GM13977 (cell line): ENCODE measurements at regions not wholly inside any gene's neighbourhood (a gene's known extent, or its start where the extent isn't known, plus 50 kb on each side); places are given as distances from the start of the nearest gene placed in this dataset.

Experiments used
- DNase-seq: peaks from one replicate; pipeline ENCODE4 v3.0.0; 2012; ENCODE audit warnings: low spot score
- in situ Hi-C: fragments of 300-500 bp; cut with MboI; formaldehyde crosslinking; loops from one replicate; pipeline ENCODE4 v1.12.0; 2022; ENCODE audit warnings: low sequenced_read_pairs, low pct_unique_long_range_greater_than_20kb, mixed read lengths, inconsistent platforms; ENCODE audit not compliant: unreplicated experiment
- TF ChIP-seq, protein P1 (sequence below): IDR thresholded peaks from 2 replicates; pipeline ENCODE4 v1.5.1; 2012; ENCODE audit warnings: mild to moderate bottlenecking, control low read depth; ENCODE audit not compliant: insufficient read depth; ENCODE audit errors: extremely low read depth, missing control alignments

DNA sequence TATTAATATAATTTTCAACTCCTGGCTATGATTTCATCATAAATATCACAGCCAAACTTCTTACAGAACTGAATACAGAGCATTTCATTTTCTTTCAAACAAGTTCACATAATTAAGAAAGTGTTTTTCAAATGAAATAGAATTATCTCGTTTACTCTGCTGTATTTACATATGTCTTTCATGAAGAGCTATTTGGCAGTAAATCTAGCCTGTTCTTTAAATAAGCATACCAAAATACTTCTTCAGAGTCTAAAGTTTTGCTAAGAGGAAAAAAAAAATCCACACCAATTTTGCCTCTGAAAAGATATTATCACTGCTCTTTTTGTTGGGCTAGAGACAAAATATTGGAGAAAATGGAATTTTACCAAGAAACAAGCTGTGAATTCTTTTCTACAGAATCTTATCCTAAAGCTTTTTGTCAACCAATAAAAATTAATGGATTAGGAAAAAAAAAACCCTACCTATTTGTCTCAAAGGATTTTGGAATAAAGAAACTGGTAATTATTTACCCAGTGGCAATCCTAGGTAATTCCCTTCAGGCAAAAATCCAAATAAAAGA lies 287.9 kb upstream of the NR3C2 start:
- in situ Hi-C loops = no loop called here
- TF ChIP-seq, protein P1, sequence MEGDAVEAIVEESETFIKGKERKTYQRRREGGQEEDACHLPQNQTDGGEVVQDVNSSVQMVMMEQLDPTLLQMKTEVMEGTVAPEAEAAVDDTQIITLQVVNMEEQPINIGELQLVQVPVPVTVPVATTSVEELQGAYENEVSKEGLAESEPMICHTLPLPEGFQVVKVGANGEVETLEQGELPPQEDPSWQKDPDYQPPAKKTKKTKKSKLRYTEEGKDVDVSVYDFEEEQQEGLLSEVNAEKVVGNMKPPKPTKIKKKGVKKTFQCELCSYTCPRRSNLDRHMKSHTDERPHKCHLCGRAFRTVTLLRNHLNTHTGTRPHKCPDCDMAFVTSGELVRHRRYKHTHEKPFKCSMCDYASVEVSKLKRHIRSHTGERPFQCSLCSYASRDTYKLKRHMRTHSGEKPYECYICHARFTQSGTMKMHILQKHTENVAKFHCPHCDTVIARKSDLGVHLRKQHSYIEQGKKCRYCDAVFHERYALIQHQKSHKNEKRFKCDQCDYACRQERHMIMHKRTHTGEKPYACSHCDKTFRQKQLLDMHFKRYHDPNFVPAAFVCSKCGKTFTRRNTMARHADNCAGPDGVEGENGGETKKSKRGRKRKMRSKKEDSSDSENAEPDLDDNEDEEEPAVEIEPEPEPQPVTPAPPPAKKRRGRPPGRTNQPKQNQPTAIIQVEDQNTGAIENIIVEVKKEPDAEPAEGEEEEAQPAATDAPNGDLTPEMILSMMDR = no peak
- no peak for DNase-seq

DNA sequence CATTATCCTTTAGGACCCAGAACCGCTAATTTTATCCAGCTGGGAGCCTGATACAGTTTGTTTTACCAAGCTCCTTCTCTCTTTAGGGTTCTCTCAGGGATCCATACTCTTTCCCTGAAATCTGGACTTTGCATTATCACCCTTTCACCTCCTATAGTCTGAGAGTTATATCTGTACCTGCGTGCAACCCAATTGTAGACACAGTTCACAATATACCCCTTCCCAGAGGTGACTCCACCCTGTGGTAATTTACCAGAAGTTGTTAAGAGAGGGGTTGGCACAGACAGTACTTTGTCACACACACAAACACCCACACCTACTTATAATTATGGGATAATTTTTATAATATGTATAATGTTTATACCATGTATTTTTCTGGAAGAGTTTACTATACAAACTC lies 275.8 kb upstream of the NR3C2 start:
- TF ChIP-seq, protein P1 = no peak
- in situ Hi-C loops = no loop called here
- no peak for DNase-seq

DNA sequence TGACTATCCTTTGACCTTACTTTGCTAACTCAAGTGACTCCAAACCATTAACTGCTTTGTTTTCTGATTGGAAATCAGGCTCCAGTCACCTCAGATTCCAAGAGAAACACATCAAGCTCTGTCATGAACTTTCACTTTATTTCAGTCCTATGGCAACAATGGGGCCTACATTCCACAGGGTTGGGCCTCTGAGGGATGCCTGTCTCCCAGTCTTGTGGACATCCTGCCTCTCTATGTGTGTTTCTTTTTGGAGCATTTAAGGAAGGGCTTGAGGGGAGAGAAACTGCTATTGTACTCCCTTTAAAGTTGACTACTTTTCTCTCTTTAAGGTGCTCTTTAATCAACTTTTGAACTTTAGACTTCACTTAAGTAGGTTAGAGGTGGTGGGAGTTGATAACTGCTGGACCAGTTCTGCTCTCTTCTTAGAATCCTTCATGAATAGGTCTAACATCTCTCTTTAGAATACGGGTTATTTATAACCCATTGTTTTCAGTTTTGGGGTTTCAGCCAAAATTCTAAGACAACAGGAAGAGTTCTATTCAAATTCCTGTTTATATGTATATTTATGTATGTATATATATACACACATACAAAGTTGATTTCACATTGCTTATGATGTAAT lies 274.3 kb upstream of the NR3C2 start:
- no peak for DNase-seq
- in situ Hi-C loops = no loop called here
- TF ChIP-seq, protein P1 = no peak

DNA sequence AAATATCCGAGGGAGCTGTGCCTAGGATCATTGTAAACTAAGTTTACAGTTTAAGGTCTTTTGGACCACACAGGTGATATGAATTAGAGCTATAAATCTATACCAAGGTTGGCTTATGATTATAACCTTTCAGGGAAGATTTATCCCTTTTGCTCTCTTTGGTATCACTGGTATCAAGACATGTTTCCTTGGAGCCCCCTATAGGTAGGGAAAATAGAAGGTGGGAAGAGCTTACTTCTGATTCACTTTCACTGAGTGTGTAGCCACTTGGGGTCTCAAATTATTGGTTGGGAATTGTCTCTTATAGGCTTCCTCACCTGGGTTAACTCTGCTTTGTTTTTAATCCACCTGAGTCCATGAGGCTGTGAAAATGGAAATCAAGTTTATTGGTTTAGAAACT lies 262.1 kb upstream of the NR3C2 start:
- TF ChIP-seq, protein P1 = no peak
- in situ Hi-C loops = no loop called here
- DNase-seq = no peak

DNA sequence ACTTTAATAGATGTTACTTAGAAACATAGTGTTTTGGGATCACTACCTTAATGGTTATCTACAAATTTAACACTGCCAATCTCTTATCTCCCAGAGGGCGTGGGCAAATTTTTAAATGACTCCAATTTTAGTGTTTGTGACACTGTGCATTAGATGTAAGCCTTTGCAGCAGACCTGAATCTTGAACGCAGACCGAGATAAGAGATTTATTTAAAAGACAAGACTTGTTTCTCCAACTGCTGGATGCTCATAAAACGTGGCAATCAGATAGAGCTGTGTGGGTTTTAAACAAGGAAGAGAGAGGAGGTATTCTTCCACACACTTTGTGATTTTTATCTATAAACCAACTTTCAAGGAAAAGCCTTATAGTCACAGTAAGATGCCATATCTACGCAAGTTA lies 252.5 kb upstream of the NR3C2 start:
- in situ Hi-C loops = no loop called here
- DNase-seq = no peak
- TF ChIP-seq, protein P1 = no peak

DNA sequence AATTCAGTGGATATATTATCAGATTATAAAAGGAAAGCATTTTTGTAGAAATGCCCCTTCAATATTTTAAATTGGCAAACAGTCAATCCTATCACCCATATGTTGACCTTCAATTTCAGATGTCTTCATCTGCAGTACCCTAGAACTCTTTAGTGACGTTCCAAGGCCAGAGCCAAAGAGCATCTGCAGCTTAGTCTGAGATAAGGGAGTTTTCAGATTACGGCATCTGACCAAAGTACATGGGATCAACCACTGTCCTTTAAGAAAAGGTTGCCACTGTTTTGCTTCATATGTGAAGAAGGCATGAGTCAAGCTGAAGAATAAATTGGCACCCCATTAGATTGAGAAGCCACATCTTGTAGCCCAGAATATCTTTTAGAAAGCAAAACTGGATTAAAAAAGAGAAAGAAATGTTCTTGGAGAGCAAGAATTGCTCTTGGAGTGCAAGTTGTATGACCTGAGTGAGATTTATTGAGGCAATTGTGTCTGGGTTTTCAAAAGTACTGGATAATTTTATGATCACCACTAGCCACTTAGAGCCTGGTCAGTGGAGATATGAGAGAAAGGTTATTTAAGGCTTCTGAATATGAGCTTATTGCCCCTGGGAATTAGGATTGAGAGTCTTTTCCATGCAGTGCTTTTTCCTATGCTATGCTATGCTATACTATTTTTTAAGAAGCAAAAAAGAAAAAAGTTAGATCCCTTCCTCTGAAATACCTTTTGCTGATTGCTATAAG lies 251.9 kb upstream of the NR3C2 start:
- DNase-seq = no peak
- TF ChIP-seq, protein P1 = no peak
- in situ Hi-C loops = no loop called here
